H1 (cell line): ENCODE measurements at regions not wholly inside any gene's neighbourhood (a gene's known extent, or its start where the extent isn't known, plus 50 kb on each side); places are given as distances from the start of the nearest gene placed in this dataset.

ENCODE experiments used
- ASH2L ChIP-seq: fragments of 200-600, 300-600 bp; sonication (generic); IDR thresholded peaks from one replicate; pipeline ENCODE4 v1.7.1; 2017; ENCODE audit warnings: low read length
- CHD7 ChIP-seq: fragments of 300-600 bp; sonication (generic); IDR thresholded peaks from 2 replicates; pipeline ENCODE4 v1.7.1; 2012; ENCODE audit warnings: low read length, moderate library complexity, mild to moderate bottlenecking, inconsistent platforms; ENCODE audit not compliant: insufficient replicate concordance
- NANOG ChIP-seq: IDR thresholded peaks from 2 replicates; pipeline ENCODE4 v1.6.1; 2011; ENCODE audit warnings: low read length, low read depth, mild to moderate bottlenecking, inconsistent platforms; ENCODE audit not compliant: insufficient read depth, poor library complexity, severe bottlenecking
- SAP30 ChIP-seq: fragments of 300-600 bp; sonication (generic); IDR thresholded peaks from 2 replicates; pipeline ENCODE4 v1.7.1; 2012; ENCODE audit warnings: low read length, moderate library complexity, mild to moderate bottlenecking, inconsistent platforms; ENCODE audit not compliant: insufficient read depth, insufficient replicate concordance
- SIX5 ChIP-seq: IDR thresholded peaks from 2 replicates; pipeline ENCODE4 v1.6.1; 2011; ENCODE audit warnings: mild to moderate bottlenecking, low read depth, low read length

- no peak for TF ChIP-seq CHD7
- no peak for TF ChIP-seq ASH2L
- TF ChIP-seq SAP30 = no peak
- no peak for TF ChIP-seq NANOG
- TF ChIP-seq SIX5 = no peak
Measured at GRCh38 chr2:236440110-236440881, 129.3 kb upstream of the ACKR3 start (continued).
